ENCODE measurements at regions not wholly inside any gene's neighbourhood (a gene's known extent, or its start where the extent isn't known, plus 50 kb on each side); places are given as distances from the start of the nearest gene placed in this dataset.

DNA sequence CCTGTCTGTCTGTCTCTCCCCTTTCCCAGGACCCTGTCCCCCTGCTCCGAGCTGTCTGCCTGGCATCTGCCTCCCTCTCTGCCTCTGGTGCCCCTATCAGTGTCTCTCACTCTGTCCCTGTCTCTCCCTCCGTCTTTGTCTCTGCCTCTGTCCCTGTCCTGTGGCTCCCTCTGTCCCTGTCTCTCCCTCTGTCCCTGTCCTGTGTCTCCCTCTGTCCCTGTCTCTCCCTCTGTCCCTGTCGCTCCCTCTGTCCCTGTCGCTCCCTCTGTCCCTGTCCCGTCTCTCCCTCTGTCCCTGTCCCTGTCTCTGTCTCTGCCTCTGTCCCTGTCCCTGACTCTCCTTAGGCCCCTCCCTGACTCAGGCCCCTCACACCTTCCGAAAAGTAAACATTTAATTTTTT is 75.0 kb upstream of the PAX2 start:
- TF ChIP-seq POLR2A (IDR thresholded peaks at IDR 0.05; ENCODE audit: low read length) (no peak), GATA1 (IDR thresholded peaks at IDR 0.05; ENCODE audit: low read depth, low read length) (no peak)

Data from erythroblast (primary cell).